ENCODE measurements at regions not wholly inside any gene's neighbourhood (a gene's known extent, or its start where the extent isn't known, plus 50 kb on each side); places are given as distances from the start of the nearest gene placed in this dataset.

DNA sequence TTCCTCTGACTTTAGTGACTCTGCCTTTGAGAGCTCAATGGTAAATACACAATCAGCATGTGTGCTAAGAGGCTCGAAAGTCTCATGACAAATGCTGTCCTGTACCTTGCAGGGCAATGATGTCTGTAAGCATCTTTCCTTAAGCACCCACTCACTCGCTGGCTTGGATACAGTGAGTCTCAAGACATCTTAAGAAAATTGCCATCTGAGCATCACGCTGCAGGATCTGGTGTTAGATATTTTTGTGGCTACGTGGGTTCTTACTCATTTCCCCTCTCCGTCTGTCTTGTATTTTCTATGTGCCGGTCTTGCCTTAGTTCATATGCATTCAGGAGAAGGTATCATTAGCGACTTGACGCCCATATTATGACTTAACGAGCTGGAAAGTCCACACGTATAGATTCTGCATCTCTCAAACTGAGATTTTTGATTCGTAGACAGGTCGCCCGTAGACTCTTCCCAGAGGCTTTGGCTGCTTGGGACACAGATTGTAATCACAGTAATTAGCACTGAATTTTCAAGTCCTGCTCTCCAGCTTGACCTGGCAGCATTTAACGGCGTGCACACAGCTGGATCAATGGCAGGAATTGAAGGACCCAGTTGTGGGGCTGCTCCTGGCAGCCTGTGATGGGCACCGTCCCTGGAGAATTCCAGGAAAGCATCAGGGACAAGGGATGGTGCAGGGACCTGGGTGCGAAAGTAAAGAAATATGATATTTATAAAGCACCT lies 231.2 kb downstream of the ZIC5 start:
- 70% methylated on average over 15 of the region's 17 CpGs for WGBS (ENCODE audit: insufficient coverage)
- H3K27me3 ChIP-seq (replicated peaks in 2 of 5; ENCODE audit: control insufficient read depth in 4 of 5, insufficient read depth in 5 of 5, low read length in 4 of 5) = no peaks in the 10 kb centered on the region
- H3K36me3 ChIP-seq (ENCODE audit: control insufficient read depth in 4 of 4, insufficient read depth in 4 of 4, low read length in 3 of 4) = no peaks in the 10 kb centered on the region
- ChIA-PET CTCF (interaction anchor here (1.3 kb wide), 1 partner anchor 84 kb away, joined by 3 read pairs; no protein-coding TSS in a partner anchor), POLR2A (no interaction called here)
- H3K4me3 ChIP-seq (ENCODE audit: control insufficient read depth in 1 of 7, extremely low read depth in 1 of 7, insufficient read depth in 4 of 7, low read depth in 2 of 7, low read length in 6 of 7) = no peak overlapping the region
- peaks cover 4 to 50% (median 18%) of the 10 kb centered on the region in 4 experiments for H3K4me1 ChIP-seq (ENCODE audit: control extremely low read depth in 1 of 4, control insufficient read depth in 4 of 4, insufficient read depth in 4 of 4, low read length in 3 of 4)
- H3K9me3 ChIP-seq (ENCODE audit: control extremely low read depth in 1 of 5, control insufficient read depth in 4 of 5, insufficient read depth in 2 of 5, low read depth in 1 of 5, low read length in 4 of 5) = no peaks in the 10 kb centered on the region
- DNase-seq = peak in 2 of 3 donors; percentile 62 to 65
- no peak overlapping the region for H3K27ac ChIP-seq (ENCODE audit: insufficient read depth in 1 of 2, low read depth in 1 of 2, low read length in 2 of 2, poor library complexity in 1 of 2, severe bottlenecking in 2 of 2)

DNA sequence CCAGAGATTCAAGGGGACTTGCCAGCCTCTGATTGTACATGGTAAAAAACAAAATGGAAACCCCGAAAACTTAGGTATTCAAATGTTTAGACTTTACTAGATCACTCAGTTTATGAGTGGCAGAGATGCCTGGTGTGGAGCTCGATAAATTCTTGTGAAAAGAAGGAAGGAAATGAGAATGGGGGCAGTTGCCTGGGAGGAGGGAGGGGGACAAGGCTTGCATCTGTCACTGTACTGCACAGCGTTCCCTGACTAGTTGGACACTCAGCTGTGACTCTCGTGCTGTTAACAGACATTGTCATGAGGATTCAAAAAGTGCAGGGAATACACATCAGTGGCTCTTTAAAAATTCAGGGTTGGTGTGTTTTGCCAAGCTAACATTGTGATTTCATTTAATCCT lies 232.9 kb downstream of the ZIC5 start:
- POLR2A ChIA-PET = no interaction called here
- CTCF ChIA-PET = interaction anchor here (0.5 to 1.5 kb wide), 3 partner anchors 13 to 992 kb away, joined by 3 to 5 read pairs (median 4); no protein-coding TSS in a partner anchor
- peak; percentile 30 to 81 (median 80) for DNase-seq
- H3K4me1 ChIP-seq (ENCODE audit: control extremely low read depth in 1 of 4, control insufficient read depth in 4 of 4, insufficient read depth in 4 of 4, low read length in 3 of 4) = peaks cover 4 to 50% (median 18%) of the 10 kb centered on the region in 4 experiments
- no peaks in the 10 kb centered on the region for H3K9me3 ChIP-seq (ENCODE audit: control extremely low read depth in 1 of 5, control insufficient read depth in 4 of 5, insufficient read depth in 2 of 5, low read depth in 1 of 5, low read length in 4 of 5)
- H3K27ac ChIP-seq (ENCODE audit: insufficient read depth in 1 of 2, low read depth in 1 of 2, low read length in 2 of 2, poor library complexity in 1 of 2, severe bottlenecking in 2 of 2) = no peak overlapping the region
- H3K27me3 ChIP-seq (replicated peaks in 2 of 5; ENCODE audit: control insufficient read depth in 4 of 5, insufficient read depth in 5 of 5, low read length in 4 of 5) = no peaks in the 10 kb centered on the region
- 0% methylated on average over 3 of the region's 4 CpGs for WGBS (ENCODE audit: insufficient coverage)
- no peaks in the 10 kb centered on the region for H3K36me3 ChIP-seq (ENCODE audit: control insufficient read depth in 4 of 4, insufficient read depth in 4 of 4, low read length in 3 of 4)
- H3K4me3 ChIP-seq (ENCODE audit: control insufficient read depth in 1 of 7, extremely low read depth in 1 of 7, insufficient read depth in 4 of 7, low read depth in 2 of 7, low read length in 6 of 7) = peak overlapping the region in 2 of 7 experiments; percentile 1 to 9

DNA sequence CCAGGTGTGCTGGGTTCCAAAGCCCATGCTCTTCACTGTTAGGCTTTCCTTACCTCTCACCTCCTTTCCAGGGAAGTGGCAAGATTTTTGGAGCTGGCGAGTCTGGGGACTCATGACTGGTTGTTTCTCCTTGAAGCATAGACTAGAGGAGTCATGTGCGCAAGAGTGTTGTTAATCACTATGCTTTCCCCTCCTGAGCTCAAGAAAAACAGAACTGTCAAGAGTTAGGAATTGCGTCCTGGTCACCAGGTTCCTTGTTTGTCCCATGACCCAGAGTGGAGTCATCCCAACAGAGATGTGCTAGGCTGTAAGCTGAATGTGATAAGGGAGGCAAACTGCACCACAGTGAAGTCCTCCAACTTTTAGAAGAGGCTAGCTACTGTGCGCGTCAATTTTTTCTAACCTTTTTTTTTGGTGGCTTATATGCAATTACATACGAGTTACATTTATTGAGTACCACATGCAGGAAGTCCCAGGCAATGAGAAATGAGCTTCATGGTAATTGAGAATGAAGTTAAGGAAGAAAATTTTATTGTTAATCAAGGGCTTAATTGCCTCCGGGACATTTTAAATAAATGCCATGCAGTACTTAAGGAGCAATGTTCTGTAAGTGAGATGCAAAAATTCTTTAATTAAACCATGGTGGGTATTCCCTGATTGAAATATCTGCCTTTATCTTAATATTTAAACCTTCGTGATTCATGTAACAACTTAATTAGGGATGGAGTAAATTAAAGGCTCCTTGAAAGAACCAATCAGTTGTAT lies 233.9 kb downstream of the ZIC5 start:
- DNase-seq = no peak
- no peak overlapping the region for H3K27ac ChIP-seq (ENCODE audit: insufficient read depth in 1 of 2, low read depth in 1 of 2, low read length in 2 of 2, poor library complexity in 1 of 2, severe bottlenecking in 2 of 2)
- WGBS (ENCODE audit: insufficient coverage) = 98% methylated on average over 5 of the region's 8 CpGs
- no peaks in the 10 kb centered on the region for H3K27me3 ChIP-seq (replicated peaks in 2 of 5; ENCODE audit: control insufficient read depth in 4 of 5, insufficient read depth in 5 of 5, low read length in 4 of 5)
- H3K4me3 ChIP-seq (ENCODE audit: control insufficient read depth in 1 of 7, extremely low read depth in 1 of 7, insufficient read depth in 4 of 7, low read depth in 2 of 7, low read length in 6 of 7) = no peak overlapping the region
- no peaks in the 10 kb centered on the region for H3K9me3 ChIP-seq (ENCODE audit: control extremely low read depth in 1 of 5, control insufficient read depth in 4 of 5, insufficient read depth in 2 of 5, low read depth in 1 of 5, low read length in 4 of 5)
- ChIA-PET CTCF (interaction anchor here (1.3 to 1.5 kb wide), 2 partner anchors 12 to 82 kb away, joined by 4 read pairs; no protein-coding TSS in a partner anchor), POLR2A (no interaction called here)
- peaks cover 4 to 48% (median 19%) of the 10 kb centered on the region in 4 experiments for H3K4me1 ChIP-seq (ENCODE audit: control extremely low read depth in 1 of 4, control insufficient read depth in 4 of 4, insufficient read depth in 4 of 4, low read length in 3 of 4)
- no peaks in the 10 kb centered on the region for H3K36me3 ChIP-seq (ENCODE audit: control insufficient read depth in 4 of 4, insufficient read depth in 4 of 4, low read length in 3 of 4)

DNA sequence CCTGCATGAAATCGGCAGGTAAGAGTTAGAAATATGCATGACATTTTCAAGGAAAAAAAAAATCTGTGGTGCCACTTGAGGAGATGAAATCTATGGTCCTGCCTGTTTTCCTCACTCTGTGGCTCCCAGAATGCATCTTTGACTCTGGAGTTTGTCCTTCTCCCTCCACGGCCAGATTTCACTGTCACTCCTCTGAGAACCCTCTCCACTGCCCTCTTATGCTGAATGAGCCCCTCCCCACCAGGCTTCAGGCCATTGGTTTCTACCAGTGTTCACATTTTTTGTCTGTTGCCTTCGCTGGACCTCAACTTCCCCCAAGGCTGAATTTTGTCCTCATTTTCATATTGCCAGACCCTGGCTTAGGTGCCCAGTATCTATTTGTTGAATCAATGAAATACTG lies 235.0 kb downstream of the ZIC5 start:
- Histone ChIP-seq H3K27ac (ENCODE audit: insufficient read depth in 1 of 2, low read depth in 1 of 2, low read length in 2 of 2, poor library complexity in 1 of 2, severe bottlenecking in 2 of 2) (no peak overlapping the region), H3K4me1 (ENCODE audit: control extremely low read depth in 1 of 4, control insufficient read depth in 4 of 4, insufficient read depth in 4 of 4, low read length in 3 of 4) (peaks cover 0 to 41% (median 19%) of the 10 kb centered on the region in 4 experiments), H3K4me3 (ENCODE audit: control insufficient read depth in 1 of 7, extremely low read depth in 1 of 7, insufficient read depth in 4 of 7, low read depth in 2 of 7, low read length in 6 of 7) (no peak overlapping the region), H3K9me3 (ENCODE audit: control extremely low read depth in 1 of 5, control insufficient read depth in 4 of 5, insufficient read depth in 2 of 5, low read depth in 1 of 5, low read length in 4 of 5) (no peaks in the 10 kb centered on the region), H3K27me3 (replicated peaks in 2 of 5; ENCODE audit: control insufficient read depth in 4 of 5, insufficient read depth in 5 of 5, low read length in 4 of 5) (no peaks in the 10 kb centered on the region), H3K36me3 (ENCODE audit: control insufficient read depth in 4 of 4, insufficient read depth in 4 of 4, low read length in 3 of 4) (no peaks in the 10 kb centered on the region)
- 96% methylated on average over 2 of the region's 3 CpGs for WGBS (ENCODE audit: insufficient coverage)
- POLR2A ChIA-PET = no interaction called here
- DNase-seq = no peak
- CTCF ChIA-PET = interaction anchor here (1.3 kb wide), 1 partner anchor 81 kb away, joined by 4 read pairs; no protein-coding TSS in a partner anchor

DNA sequence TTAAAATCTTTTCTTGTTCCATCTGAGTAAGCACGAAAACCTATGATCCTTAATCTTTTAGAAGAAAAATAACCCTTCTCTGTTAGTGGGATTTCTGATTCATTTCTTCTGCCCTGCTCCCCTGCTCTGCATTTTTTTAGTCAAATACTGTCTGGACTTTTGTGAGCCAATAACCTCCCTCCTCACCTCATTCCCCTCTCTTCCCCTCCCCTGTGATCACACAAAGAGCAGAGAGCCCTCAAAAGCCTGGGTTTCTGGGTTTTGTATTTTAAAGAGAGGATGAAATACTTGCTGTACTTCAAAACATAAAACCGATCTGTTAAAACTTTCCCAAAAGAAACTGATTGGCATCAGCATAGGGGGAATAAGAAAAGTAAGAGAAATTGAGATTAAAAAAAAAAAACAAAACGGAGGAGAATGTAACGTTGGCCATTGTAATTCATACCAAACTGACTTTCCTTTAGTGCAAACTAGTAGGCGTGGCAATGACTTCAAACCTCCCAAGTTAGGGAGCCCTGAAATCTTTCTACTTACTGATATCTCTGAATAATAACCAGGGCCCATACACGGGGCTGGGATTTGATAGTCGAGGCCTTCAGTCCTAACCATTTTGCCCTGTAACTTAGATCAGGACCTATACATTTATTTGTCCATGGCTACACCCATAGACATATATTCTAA lies 232.9 kb downstream of the TM9SF2 start:
- Histone ChIP-seq H3K4me3 (ENCODE audit: control insufficient read depth in 1 of 7, extremely low read depth in 1 of 7, insufficient read depth in 4 of 7, low read depth in 2 of 7, low read length in 6 of 7) (no peak overlapping the region), H3K27me3 (replicated peaks in 2 of 5; ENCODE audit: control insufficient read depth in 4 of 5, insufficient read depth in 5 of 5, low read length in 4 of 5) (no peaks in the 10 kb centered on the region), H3K4me1 (ENCODE audit: control extremely low read depth in 1 of 4, control insufficient read depth in 4 of 4, insufficient read depth in 4 of 4, low read length in 3 of 4) (peaks cover 0 to 23% (median 10%) of the 10 kb centered on the region in 4 experiments), H3K27ac (ENCODE audit: insufficient read depth in 1 of 2, low read depth in 1 of 2, low read length in 2 of 2, poor library complexity in 1 of 2, severe bottlenecking in 2 of 2) (no peak overlapping the region), H3K36me3 (ENCODE audit: control insufficient read depth in 4 of 4, insufficient read depth in 4 of 4, low read length in 3 of 4) (no peaks in the 10 kb centered on the region), H3K9me3 (ENCODE audit: control extremely low read depth in 1 of 5, control insufficient read depth in 4 of 5, insufficient read depth in 2 of 5, low read depth in 1 of 5, low read length in 4 of 5) (no peaks in the 10 kb centered on the region)
- DNase-seq = no peak
- WGBS (ENCODE audit: insufficient coverage) = 96% methylated on average over 6 of the region's 7 CpGs
- ChIA-PET POLR2A (no interaction called here), CTCF (interaction anchor here (1.0 kb wide), 1 partner anchor 24 kb away, joined by 3 read pairs; no protein-coding TSS in a partner anchor)

DNA sequence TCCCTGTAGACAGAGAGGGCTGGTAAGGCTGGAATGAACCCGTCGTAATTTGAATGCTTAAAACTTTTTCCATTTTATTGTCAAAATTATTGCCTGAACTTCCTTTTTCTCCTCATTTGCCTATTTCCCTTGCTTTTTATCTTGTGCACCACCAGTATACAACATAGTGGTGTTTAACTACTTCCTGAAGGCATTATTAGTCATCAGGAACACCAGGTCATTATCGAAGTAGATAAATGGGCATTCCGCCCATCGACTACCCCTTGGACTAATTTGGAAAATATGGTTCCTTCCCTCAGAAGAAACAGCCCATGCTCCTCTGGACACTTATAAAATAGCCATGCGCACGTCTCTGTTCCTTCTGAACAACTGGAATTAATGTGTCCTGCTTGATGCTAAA lies 232.1 kb downstream of the TM9SF2 start:
- no peak for DNase-seq
- ChIA-PET CTCF (no interaction called here), POLR2A (no interaction called here)
- H3K27me3 ChIP-seq (replicated peaks in 2 of 5; ENCODE audit: control insufficient read depth in 4 of 5, insufficient read depth in 5 of 5, low read length in 4 of 5) = no peaks in the 10 kb centered on the region
- no peak overlapping the region for H3K4me3 ChIP-seq (ENCODE audit: control insufficient read depth in 1 of 7, extremely low read depth in 1 of 7, insufficient read depth in 4 of 7, low read depth in 2 of 7, low read length in 6 of 7)
- H3K9me3 ChIP-seq (ENCODE audit: control extremely low read depth in 1 of 5, control insufficient read depth in 4 of 5, insufficient read depth in 2 of 5, low read depth in 1 of 5, low read length in 4 of 5) = no peaks in the 10 kb centered on the region
- H3K4me1 ChIP-seq (ENCODE audit: control extremely low read depth in 1 of 4, control insufficient read depth in 4 of 4, insufficient read depth in 4 of 4, low read length in 3 of 4) = peaks cover 0 to 15% (median 4%) of the 10 kb centered on the region in 4 experiments
- H3K36me3 ChIP-seq (ENCODE audit: control insufficient read depth in 4 of 4, insufficient read depth in 4 of 4, low read length in 3 of 4) = no peaks in the 10 kb centered on the region
- 37% methylated on average over 7 of the region's 7 CpGs for WGBS (ENCODE audit: insufficient coverage)
- H3K27ac ChIP-seq (ENCODE audit: insufficient read depth in 1 of 2, low read depth in 1 of 2, low read length in 2 of 2, poor library complexity in 1 of 2, severe bottlenecking in 2 of 2) = no peak overlapping the region

Measured in common myeloid progenitor, CD34-positive (primary cell).